HUES48 (cell line): ENCODE measurements at regions not wholly inside any gene's neighbourhood (a gene's known extent, or its start where the extent isn't known, plus 50 kb on each side); places are given as distances from the start of the nearest gene placed in this dataset.
"Not testable (repeated sequence)": the region's sequence is repeated elsewhere in the genome, so short reads cannot be mapped to it uniquely, and the experiment has no call there.

ENCODE experiments used
- H3K27ac ChIP-seq: one replicate; pipeline ENCODE4 v1.7.0; 2013; ENCODE audit warnings: low read depth, low read length, inconsistent platforms
- H3K27me3 ChIP-seq: 2 replicates; pipeline ENCODE4 v1.6.1; 2013; ENCODE audit warnings: mild to moderate bottlenecking, low read length; ENCODE audit not compliant: control insufficient read depth, insufficient read depth
- H3K36me3 ChIP-seq: 2 replicates; pipeline ENCODE4 v1.6.1; 2013; ENCODE audit warnings: low read length; ENCODE audit not compliant: control insufficient read depth, insufficient read depth
- H3K4me1 ChIP-seq: 2 replicates; pipeline ENCODE4 v1.6.1; 2013; ENCODE audit warnings: mild to moderate bottlenecking, low read length; ENCODE audit not compliant: control insufficient read depth, insufficient read depth
- H3K4me3 ChIP-seq: 2 replicates; pipeline ENCODE4 v1.5.1; 2013; ENCODE audit warnings: mild to moderate bottlenecking, low read depth, low read length
- H3K9ac ChIP-seq: 2 replicates; pipeline ENCODE4 v1.6.1; 2013; ENCODE audit warnings: mild to moderate bottlenecking, low read depth, low read length, moderate library complexity
- H3K9me3 ChIP-seq: 2 replicates; pipeline ENCODE4 v1.6.1; 2013; ENCODE audit warnings: low read length; ENCODE audit not compliant: control insufficient read depth, insufficient read depth

DNA sequence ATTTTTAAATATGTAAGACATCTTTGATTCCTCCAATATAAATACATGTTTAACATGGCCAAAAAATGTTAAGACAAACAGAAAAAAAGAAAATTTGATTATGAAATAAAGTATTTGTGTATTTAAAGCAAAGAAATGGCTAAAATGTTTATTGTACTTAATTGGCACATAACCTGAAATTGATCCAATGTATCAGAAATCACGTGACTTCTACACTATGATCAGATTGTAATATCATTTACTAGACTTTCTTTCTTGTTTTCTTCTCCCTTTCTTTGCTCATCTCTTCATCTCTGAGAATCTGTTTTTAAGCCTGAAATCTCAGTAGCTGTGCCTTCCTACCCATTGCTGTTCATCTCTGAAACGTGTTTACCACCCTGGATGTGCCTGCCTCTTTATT, 420.3 kb downstream of the RSL24D1 start:
- Histone ChIP-seq H3K4me1 (peaks cover 3% of the 10 kb centered on the region; the same call in 1 of the 2 replicates), H3K27ac (no peak overlapping the region), H3K9me3 (no peaks in the 10 kb centered on the region), H3K27me3 (no peaks in the 10 kb centered on the region), H3K9ac (no peak overlapping the region), H3K36me3 (no peaks in the 10 kb centered on the region), H3K4me3 (no peak overlapping the region)

DNA sequence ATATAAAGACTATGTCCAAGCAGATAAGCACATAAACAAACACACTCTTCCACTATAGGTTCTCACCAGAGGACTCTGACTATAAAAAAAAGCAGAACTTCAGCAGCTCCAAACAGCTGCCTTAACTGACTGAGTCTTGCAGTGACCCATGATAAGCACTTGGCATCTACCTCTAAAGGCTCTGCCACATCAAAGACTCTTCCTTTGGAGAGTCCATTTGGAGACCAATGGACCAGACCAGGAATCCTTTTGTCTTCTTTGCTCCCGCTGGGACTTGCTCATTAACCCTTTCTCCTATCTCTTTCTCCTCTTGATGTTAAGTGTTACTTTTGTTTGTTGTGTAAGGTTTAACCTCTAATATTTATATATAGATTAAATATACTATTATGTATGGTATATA, 424.1 kb downstream of the RSL24D1 start:
- Histone ChIP-seq H3K27ac (no peak overlapping the region), H3K9ac (no peak overlapping the region), H3K27me3 (no peaks in the 10 kb centered on the region), H3K4me1 (peaks cover 15% of the 10 kb centered on the region; the same call in 1 of the 2 replicates), H3K9me3 (no peaks in the 10 kb centered on the region), H3K36me3 (no peaks in the 10 kb centered on the region), H3K4me3 (no peak overlapping the region)

DNA sequence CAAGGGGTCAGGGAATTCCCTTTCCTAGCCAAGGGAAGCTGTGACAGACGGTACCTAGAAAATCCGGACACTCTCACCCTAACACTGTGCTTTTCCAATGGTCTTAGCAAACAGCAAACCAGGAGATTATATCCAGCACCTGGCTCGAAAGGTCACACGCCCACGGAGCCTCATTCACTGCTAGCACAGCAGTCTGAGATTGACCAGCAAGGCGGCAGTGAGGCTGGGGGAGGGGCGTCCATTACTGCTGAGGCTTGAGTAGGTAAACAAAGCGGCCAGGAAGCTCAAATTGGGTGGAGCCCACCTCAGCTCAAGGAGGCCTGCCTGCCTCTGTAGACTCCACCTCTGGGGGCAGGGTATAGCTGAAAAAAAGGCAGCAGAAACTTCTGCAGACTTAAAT, 447.3 kb downstream of the RSL24D1 start:
- H3K4me1 ChIP-seq, H3K36me3 ChIP-seq, H3K27me3 ChIP-seq, H3K9ac ChIP-seq, H3K4me3 ChIP-seq, H3K27ac ChIP-seq: not testable (repeated sequence)
- peaks cover 27% of the 10 kb centered on the region for H3K9me3 ChIP-seq

DNA sequence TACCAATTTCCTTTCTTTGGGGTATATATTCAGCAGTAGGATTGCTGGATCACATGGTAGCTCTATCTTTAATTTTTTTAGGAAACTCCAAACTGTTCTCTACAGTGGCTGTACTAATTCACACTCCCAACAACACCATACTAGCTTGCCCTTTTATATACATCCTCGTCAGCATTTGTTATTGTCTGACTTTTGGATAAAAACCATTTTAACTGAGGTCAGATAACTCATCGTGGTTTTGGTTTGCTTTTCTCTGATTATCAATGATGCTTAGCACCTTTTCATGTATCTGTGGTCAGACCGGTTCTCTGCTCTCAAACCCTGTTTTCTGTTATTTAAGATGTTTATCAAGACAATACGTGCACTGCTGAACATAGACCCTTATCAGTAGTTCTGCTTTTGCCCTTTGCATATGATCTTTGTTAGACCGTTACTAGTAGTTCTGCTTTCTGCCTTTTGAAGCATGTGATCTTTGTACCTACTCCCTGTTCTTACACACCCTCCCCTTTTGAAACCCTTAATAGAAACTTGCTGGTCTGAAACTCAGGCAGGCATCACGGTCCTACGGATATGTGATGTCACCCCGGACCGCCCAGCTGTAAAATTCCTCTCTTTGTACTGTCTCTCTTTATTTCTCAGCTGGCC, 474.3 kb downstream of the RSL24D1 start:
- Histone ChIP-seq H3K27ac (no peak overlapping the region), H3K9me3 (peaks cover 4% of the 10 kb centered on the region; the same call in 1 of the 2 replicates), H3K36me3 (no peaks in the 10 kb centered on the region), H3K9ac (no peak overlapping the region), H3K27me3 (no peaks in the 10 kb centered on the region), H3K4me3 (no peak overlapping the region), H3K4me1 (no peaks in the 10 kb centered on the region)

DNA sequence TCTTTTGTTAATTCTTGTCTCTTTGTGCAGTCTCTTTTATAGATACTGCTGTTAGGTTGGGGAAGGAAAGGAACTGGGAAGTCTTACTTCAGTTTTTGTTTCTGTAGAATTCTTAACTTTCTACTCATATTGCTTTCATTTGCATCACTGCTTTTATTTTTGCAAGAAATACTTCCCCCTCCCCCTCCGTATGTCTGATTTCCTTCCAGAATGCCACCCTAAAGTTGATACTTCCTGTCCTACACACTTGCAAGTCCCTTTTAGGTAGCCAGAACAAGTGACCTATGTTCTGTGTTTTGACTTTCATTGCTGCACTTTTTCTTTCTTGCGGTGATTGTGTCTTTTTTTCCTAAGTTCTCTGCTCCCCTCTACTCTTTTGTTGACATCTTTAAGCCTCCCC, 477.4 kb downstream of the RSL24D1 start:
- Histone ChIP-seq H3K4me3 (no peak overlapping the region), H3K27me3 (no peaks in the 10 kb centered on the region), H3K27ac (no peak overlapping the region), H3K36me3 (no peaks in the 10 kb centered on the region), H3K9me3 (peaks cover 4% of the 10 kb centered on the region; the same call in 1 of the 2 replicates), H3K9ac (no peak overlapping the region), H3K4me1 (no peaks in the 10 kb centered on the region)

DNA sequence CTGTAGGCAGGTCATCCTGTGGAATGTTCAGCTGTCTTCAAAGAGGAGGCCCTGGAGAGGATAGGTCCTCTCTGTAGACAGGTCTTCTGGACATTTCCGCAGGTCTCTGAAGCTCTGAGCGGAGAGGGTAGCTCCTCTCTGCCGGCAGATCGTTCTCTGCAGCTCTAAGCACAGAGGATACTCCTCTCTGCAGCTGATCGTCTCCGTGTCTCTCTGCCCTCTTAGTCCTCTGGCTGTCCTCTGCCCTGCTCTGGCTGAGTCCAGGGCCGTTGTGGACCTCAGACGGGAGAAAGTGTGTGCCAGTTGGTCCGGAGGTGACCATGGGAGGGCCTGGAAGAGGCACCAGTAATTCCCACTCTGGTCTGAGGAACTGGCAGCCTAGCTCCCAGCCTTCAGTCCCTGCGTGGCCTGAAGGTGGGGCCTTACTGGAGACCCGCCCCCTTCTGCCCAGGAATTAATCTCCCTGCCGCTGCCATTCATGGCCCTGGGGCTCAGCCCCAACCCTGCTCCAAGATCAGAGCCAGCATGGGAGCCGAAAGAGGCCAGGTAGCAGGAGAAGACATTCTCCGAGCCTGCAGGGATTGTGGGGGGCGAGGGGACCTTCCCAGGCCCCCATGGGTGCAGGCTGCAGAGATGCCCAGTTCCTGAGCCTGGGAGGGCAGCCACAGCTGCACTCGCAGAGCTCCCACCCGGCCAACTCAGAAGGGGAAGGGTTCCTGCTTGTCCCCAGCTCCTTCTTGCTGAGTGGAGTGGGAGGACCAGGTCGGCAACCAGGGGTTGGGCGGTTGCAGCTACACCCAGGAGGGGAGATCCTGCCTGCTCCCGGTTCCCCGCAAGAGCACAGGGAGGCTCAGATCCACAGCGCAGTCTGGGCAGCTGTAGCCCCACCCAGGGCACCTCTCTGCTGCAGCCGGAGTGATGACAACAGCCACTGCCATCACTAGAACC, 488.7 kb downstream of the RSL24D1 start:
- H3K4me1 ChIP-seq, result no peaks in the 10 kb centered on the region
- H3K9me3 ChIP-seq, result no peaks in the 10 kb centered on the region; the same call in 1 of the 2 replicates
- H3K36me3 ChIP-seq, result no peaks in the 10 kb centered on the region
- no peaks in the 10 kb centered on the region for H3K27me3 ChIP-seq
- no peak overlapping the region for H3K9ac ChIP-seq
- H3K4me3 ChIP-seq, result no peak overlapping the region
- no peak overlapping the region for H3K27ac ChIP-seq

DNA sequence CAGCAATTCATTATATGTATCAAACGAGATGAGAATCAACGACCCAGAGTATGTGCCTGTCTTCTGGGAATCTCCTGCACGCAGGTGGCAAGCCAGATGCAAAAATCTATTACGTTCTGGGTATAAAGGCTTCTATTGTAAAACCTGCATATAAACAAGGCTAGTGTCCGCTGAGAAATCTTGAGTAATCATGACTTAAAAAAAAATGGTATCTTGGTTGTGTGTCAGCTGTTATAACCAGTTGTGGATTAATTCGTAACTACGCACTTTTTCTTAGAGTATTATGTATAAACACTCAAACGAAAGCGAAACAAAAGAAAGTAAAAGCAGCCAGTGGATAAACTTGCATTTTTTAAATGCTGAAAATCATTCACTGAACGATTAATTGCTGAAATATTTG, 509.1 kb downstream of the RSL24D1 start:
- no peak overlapping the region for H3K9ac ChIP-seq

More for the DNA sequence above, 509.1 kb downstream of the RSL24D1 start:
- H3K4me1 ChIP-seq, result no peaks in the 10 kb centered on the region
- no peak overlapping the region for H3K27ac ChIP-seq
- no peak overlapping the region for H3K4me3 ChIP-seq
- H3K9me3 ChIP-seq, result no peaks in the 10 kb centered on the region
- H3K27me3 ChIP-seq, result no peaks in the 10 kb centered on the region
- no peaks in the 10 kb centered on the region for H3K36me3 ChIP-seq
